ENCODE measurements at regions not wholly inside any gene's neighbourhood (a gene's known extent, or its start where the extent isn't known, plus 50 kb on each side); places are given as distances from the start of the nearest gene placed in this dataset.
A peak's percentile ranks its signal among the peaks of the same experiment; 100 is the strongest.

DNA sequence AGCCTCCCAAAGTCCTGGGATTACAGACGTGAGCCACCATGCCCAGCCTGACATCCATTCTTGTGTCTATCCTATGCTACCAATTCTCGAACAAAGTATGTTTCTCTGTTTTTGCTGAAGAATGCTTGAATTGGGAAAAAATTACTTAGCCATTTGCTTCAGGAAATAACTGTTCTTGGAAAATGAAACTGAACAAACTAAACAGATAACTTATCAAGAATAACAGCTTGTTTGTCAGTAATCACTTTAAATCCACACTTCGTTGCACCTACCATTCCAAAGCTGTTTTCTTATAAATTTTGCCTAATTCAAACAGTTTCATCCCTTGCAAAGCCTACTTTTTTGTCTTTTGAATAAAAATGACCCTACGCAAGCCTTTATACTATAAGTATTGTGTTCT lies 672.9 kb downstream of the SUCLG1 start:
- no peak for DNase-seq (ENCODE audit: low read depth)

DNA sequence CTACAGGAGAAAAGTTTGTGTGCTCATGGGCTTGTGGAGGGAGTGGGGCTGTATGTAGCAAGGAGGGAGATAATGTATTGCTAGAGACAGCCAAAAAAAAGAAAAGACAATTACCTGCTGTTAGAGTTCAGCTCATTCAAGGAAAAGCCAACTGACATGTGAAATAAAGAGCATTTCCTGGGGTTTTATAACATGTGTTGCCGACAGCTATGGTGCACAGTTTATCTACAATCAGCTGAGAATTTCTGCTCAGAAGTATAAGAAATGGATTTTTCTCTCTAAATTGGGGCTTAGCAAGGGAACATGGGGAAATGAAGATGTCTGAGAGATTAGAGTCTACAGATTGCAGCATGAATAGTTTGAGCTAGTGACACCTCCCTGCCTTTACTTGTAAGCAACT lies 674.1 kb downstream of the SUCLG1 start:
- no peak for DNase-seq (ENCODE audit: low read depth)

DNA sequence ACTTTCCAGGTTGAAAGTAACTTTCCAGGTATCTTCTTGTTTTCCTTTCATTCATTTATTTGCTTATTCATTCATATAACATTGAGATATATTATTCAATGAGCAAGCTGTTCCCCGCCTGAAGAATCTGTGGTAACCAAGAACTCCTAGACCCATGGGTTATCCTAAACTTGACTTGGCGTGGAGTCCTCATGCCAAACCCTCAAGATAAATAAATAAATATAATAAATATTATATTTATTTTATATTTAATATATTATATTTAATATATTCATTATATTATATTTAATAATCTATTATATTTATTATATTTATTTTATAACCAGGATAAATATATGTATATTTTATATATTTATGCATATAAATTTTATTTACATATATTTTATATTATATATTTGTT lies 674.8 kb downstream of the SUCLG1 start:
- no peak for DNase-seq (ENCODE audit: low read depth)

DNA sequence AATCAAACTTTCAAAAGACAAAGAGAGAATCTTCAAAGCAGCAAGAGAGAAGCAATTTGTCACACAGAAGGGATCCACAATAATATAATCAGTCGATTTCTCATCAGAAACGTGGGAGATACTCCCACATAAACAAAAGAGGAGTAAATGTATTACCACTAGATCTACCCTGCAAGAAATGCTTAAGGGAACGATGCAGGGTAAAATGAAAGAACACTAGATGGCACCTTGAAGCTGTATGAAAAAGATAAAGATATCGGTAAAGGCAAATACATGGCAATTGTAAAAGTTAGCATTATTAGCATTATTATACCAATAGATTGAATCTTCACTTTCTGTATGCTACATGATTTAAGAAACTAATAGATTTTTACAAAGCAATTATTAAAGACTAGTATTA lies 677.0 kb downstream of the SUCLG1 start:
- no peak for DNase-seq (ENCODE audit: low read depth)

DNA sequence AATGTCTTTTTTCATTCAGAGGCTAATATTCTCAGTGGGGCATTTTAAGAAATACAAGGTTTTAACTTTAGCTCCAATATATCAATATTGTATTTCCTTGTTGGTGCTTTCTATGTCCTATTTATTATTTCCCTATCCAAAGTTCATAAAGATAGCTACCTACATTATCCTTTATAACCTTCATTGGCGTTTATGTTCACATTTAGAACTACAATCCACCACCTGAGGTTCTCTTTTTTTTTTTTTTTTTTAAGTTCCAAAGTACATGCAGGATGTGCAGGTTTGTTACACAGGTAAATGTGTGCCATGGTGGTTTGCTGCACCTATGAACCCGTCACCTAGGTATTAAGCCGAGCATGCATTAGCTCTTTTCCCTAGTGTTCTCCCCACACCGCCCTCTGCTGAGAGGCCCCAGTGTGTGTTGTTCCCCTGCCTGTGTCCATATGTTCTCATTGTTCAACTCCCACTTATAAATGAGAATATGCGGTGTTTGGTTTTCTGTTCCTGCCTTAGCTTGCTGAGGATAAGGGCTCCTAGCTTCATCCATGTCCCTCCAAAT lies 694.6 kb downstream of the SUCLG1 start:
- no peak for DNase-seq (ENCODE audit: low read depth)

DNA sequence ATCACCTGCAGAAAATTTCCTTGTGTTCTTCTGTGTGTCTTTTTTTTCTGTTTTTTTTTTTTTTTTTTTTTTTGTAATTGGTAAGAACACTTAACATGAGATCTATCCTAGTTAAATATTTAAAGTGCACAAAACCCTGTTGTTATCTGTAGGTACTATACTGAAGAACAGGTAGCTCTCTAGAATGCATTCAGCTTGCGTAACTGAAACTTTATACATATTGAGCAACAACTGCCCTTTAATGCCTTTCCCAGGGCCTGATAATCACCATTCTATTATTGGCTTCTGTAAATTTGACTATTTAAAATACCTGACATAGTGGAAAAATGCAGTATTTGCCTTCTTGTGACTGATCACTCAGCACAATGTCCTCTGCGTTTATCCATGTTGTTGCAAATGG lies 701.8 kb downstream of the SUCLG1 start:
- no peak for DNase-seq (ENCODE audit: low read depth)

DNA sequence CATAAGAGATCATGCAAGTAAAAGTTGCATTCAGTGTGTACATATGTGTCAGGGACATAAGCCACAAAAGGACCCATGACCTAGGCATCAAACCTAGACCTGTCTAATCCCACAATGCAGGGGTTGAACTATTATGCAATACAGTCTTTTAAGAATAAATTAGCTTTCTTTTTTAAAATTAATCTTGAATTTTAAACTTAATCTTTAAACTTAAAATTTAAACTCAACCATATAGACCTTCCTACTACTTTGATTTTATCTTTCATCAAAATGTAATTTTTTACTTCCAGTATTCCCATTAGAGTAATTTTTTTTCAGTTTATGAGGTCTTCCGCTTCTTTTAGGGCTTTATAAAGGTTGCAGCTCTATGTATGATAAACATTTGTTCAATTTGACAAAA lies 702.9 kb downstream of the SUCLG1 start:
- DNase-seq (ENCODE audit: low read depth): no peak

DNA sequence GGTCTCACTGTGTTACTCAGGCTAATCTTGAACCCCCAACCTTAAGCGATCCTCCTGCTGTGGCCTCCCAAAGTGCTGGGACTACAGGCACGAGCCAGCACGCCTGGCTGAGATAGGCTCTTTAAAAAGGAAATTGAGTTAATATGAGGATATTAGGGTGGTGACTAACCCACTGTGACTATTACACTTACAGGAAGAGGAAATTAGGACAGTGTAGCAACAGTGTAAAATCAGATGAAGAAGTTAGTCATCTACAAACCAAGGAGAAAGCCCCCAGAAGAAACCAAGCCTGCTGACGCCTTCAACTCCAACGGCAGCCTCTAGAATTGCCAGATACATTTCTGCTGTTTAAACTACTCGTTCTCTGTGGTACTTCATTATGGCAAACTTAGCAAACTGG lies 711.9 kb downstream of the SUCLG1 start:
- DNase-seq (ENCODE audit: low read depth): no peak

DNA sequence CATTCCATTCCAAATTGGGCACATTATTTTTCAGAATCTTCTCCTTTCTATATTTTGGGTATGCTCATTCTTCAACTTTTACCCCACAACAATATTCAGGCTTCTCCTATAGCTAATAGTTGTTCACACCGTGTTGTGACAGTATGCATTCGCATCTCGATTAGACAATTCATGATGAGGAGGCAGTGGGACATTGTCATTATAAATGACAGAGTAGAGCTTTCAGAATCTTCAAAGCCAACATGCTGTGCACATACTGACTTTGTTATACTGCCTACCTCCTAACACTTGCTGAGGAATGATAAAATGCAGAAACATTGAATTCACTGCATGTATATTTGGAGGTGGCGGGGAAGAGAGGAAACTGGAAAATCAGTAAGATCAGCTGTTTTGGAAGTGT lies 714.2 kb downstream of the SUCLG1 start:
- no peak for DNase-seq (ENCODE audit: low read depth)

DNA sequence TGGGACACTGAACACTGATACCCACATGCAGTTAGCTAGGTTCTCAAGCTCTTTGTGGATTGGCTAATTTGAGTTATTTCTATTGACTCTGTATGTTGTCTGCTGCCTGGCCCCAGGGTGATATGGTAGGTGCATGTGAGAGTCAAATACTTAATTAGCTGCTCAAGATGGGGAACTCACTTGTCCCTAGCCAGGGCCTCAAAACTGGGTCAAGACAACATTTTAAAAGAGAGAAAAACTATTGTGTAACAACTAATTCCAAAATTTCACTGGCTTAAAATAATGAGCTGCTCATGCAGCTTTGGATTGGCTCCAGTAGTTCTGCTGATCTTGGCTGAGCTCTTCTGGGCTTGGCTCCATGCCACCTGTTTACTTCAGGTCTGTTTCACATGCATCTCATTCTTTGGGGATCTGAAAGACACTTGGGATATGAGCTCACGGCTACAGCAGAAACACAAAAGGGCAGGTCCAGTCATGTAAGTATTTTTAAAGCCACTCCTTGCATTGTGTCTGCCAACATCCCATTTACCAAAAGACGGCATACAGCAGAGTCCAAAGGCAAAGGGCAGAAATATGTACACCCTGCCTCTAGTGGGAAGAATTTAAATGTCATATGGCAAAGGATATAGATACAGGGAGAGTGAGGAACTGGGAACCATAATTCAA lies 716.8 kb downstream of the SUCLG1 start:
- no peak for DNase-seq (ENCODE audit: low read depth)

DNA sequence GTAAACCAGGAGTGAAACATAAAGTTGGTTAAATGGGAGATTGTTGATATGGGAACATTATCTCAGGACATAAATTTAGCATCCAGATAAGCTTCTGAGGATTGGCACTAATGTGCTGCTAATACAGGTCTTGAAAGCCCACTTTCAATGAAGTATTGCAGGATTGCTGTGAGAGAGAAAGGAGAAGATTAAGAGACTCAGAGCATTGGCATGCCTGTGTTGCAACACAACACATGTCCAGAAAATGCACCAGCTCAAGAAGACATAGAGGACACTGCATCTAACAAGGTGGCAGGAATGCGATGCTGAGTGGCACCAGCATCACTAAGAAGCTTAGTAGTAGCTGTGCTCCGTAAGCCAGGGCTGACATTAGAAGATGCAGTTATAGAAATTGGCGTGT lies 728.9 kb downstream of the SUCLG1 start:
- no peak for DNase-seq (ENCODE audit: low read depth)

DNA sequence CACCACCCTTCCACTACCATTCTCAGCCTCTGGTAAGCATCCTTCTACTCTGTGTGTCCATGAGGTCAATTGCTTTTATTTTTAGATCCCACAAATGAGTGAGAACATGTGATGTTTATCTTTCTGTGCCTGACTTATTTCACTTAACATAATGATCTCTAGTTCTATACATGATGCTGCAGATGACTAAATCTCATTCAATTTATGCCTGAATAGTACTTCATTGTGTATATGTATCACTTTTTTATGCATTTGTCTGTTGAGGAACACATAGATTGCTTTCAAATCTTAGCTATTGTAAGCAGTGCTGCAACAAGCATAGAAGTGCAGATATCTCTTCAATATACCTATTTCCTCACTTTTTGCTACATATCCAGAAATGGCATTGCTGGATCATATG lies 733.3 kb downstream of the SUCLG1 start:
- DNase-seq (ENCODE audit: low read depth): no peak

DNA sequence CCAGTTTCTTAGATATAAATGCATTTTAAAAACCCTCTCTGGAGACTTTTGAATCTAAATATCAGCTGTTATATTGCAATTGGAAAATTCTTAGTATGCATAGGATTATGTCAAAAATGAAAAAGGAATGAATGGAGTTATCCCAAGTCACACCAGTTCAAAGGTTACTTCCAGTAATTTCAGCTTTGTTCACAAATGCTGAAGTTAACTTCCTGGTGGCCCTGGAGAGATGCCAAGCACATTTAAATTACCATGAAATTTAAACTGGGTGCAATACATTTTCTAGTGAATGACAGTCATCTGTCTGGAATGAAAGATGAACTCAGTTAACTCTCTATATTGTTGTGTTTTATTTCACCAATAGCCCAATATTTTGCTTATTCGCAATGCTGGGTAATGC lies 753.9 kb downstream of the SUCLG1 start:
- DNase-seq (ENCODE audit: low read depth): no peak

DNA sequence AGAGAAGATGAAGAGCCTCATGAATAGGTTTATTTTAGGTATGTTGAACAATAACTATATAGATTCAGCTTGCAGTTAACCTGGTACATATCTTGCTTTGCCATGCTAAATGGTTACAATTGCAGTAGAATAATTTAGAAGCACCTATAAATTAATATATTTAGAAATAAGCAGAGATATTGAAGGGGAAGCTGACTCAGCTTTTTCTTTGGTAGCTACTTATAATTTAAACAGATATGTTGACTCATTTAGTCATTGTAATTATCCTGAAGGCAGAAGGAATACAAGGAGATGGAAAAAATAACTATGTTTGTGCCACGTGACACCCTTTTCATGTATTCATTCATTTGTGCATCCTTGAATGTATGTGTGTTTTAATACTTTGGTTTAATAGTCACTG lies 755.5 kb downstream of the SUCLG1 start:
- DNase-seq (ENCODE audit: low read depth): no peak

DNA sequence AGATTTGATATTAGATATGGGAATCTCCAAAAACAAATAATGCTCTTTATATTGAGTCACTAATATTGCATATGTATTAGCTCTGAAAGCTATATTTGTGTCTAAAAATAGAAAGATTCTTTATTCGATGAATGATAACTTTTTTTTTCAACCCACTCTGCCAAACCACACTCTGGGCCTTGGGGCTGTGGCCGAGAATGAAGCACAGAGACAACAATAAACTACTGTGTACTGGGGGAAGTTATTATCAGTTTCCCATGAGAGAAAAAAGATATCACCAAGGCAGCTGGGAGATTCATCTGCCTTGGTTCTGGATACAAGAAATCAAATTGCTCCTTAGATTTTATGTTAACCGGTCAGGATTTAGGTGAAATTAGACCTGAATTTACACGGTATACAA lies 762.2 kb downstream of the SUCLG1 start:
- no peak for DNase-seq (ENCODE audit: low read depth)

DNA sequence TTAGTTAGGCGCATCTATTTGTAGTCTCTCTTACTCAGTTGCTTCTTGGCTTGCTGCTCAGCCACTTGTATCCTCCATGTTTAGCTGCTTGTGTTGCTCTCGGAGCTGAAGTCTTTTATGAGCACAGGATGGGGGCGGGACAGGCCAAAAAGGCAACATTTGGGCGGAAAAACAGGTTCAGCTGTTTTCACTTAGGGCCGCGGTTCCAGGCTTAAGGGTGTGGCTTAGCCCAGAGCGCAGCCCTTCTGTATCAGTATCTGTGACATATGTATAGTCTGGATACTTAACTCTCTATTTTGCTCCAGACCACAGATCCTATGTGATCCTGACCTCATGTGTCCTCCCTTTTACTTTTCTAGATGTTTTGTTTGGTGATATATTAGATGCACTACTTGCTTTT lies 763.5 kb downstream of the SUCLG1 start:
- DNase-seq (ENCODE audit: low read depth): no peak

DNA sequence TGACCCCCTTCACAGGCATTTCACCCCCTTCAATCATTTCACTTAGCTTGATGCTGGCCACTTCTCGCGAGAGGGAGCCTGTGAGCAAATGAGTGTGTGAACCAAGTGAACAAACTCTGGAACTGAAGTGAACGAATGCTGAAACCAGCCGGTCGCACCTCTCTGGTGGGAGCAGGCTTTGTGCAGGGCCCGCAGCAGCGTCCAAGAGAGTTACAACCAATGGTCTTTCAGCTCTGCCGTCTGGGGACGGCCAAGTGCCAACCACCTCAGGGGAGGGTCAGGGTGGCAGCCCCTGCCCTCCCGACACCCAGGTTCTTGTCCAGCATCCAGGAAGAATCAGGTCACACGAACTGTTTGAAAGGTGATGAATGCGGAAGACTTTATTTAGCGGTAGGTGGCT lies 764.0 kb downstream of the SUCLG1 start:
- DNase-seq (ENCODE audit: low read depth): no peak

DNA sequence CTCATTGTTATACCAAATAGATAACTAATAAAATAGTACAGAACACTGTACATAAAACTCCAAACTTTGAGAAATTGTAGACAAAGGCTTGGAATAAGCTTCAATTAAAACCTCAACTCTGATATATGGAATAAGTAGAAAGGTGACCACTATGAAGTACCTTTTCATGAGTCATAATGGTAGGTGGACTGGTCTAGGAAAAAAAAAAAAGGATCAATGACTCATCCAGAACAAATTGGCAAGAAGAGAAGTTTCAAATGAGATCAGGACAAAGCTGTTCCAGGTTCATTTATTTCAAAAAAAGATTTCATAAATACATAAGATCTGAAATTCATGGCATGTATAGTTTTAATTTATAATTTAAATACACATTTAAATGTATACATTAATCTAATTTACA lies 769.7 kb downstream of the SUCLG1 start:
- DNase-seq (ENCODE audit: low read depth): no peak

DNA sequence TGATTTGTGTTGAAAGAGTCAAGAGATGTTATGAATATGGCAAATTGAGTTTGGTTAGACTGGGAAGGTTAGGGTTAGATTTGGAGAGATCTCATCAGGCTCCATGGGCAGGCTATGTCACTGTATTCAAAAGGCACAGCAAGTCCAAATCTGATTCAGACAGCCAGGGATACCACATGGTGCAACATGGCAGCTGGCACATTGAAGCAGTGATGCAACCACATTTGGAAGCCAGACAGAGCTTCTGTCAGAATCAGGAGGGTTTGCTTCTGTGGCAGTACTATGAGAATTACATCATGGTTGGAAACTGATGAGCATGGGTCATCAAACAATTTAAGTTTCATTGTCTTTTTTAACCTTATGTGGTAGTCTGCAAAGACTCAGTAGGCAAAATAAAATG lies 772.2 kb downstream of the SUCLG1 start:
- peak; percentile 4 for DNase-seq (ENCODE audit: low read depth)

DNA sequence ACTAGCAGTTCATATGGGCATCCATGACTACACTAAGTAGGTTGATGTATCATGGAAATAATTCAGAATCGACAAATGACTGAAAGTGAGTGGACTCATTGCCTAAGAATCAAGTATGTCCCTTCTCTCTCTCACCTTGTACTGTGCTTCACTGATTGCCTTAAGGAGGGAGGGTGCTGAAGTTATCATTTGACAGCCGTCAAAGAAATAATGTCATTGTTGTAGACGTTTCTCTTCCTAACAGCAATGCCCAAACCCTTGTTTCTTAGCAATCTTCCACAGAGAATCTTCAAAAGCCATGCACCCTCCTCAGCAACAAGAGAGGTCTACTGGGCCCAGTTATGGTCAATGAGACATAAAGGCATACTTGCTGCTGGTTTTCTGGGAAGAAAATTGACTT lies 785.0 kb downstream of the SUCLG1 start:
- no peak for DNase-seq (ENCODE audit: low read depth)

DNA sequence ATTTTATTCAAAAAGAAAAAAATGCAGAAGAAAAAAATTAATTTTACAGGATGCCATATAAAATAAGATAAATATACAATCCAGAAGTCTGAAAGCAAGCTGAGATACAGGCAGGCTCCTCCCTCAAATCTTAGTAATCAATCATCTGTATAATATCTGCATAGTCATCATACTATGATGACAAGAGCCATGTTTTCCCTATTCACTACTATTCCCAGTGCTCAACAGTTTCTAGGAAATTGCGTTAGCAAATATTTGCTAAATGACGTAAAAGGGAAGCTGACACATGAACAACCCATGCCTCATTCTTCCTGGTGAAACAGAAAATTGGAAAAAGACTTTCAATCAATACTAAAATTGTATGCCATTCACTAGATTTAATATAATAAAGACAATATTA lies 793.2 kb downstream of the SUCLG1 start:
- DNase-seq (ENCODE audit: low read depth): peak; percentile 37

DNA sequence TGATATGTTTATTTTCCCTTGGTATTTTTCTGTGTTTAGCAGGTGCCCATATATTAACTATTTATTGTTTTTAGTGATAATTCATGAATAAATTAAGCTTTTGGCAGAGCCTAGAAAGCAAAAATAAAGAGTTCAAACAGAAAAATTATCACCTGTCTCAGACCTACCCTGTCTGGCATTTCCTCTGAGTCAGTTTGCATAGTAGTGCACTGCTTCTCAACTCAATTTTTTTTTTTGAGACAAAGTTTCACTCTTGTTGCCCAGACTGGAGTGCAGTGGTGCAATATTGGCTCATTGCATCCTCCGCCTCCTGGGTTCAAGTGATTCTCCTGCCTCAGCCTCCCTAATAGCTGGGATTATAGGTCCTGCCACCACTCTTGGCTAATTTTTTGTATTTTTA lies 793.9 kb downstream of the SUCLG1 start:
- DNase-seq (ENCODE audit: low read depth): no peak

DNA sequence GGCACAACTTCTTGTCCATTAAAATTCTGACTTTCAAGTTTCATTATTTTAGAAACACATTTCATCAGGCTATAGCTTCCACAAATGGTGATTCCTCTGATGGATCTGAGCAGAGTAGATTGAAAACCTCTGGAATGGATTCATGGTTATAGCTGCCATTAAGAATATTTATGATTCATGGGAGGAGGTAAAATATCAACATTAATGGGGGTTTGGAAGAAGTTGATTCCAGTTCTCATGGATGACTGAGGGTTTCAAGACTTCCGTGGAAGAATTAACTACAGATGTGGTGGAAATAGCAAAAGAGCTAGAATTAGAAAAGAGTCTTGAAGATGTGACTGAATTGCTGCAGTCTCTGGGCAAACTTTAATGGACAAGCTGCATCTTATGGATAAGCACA lies 797.4 kb downstream of the SUCLG1 start:
- DNase-seq (ENCODE audit: low read depth): no peak

DNA sequence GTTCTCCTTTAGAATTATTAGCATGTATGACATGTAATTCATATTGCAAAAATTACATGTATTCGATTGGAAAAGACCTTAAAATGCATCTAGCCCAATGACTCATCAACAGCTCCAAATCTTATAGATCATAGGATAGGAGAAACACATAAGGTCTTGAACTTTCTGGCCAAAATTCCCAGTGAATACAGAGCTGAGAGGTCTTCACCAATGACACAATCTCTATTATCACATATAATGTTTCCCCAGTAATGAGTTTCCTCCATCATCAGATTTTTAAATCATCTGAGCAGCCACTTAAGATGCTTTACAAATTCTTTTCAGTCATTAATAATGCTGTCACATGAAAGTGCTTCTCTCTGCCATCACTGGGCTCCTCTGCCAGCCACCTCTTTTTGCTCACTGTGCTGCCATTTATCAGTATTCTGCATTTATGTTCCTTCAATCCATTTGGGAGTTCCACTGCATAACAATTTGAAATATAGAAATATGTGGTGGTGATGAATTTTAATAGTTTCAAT lies 804.9 kb downstream of the SUCLG1 start:
- DNase-seq (ENCODE audit: low read depth): no peak

All from amniotic epithelial cell (primary cell).